ENCODE measurements at regions not wholly inside any gene's neighbourhood (a gene's known extent, or its start where the extent isn't known, plus 50 kb on each side); places are given as distances from the start of the nearest gene placed in this dataset.
"Not testable (repeated sequence)": the region's sequence is repeated elsewhere in the genome, so short reads cannot be mapped to it uniquely, and the experiment has no call there.

- no peak for FAIRE-seq
These were observed 51.9 kb upstream of the NMUR2 start for GRCh38 chr5:152456815-152457443.

GRCh38 chr5:152462021-152462721 is 57.1 kb upstream of the NMUR2 start:
- no peak for FAIRE-seq

- no peak for FAIRE-seq
These were observed 59.0 kb upstream of the NMUR2 start for GRCh38 chr5:152464048-152464447.

DNA sequence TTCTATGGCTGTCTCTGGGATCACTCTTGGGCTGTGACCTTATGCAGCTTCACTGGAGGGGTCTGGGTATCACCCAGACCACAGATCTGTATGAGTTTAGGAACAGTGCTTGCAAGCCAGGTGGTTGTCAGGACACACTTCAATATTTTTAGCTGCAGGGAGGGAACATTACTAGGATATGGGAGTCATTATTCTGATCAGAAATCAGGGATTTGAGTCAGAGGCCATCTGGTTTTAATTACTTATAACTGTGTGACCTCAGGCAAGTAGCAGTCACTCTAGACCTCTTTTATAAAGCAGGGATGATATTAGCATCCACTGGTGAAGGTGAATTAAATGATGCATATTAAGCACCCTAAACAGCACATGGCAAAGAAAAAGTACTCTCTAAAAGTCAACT is 60.1 kb upstream of the NMUR2 start:
- FAIRE-seq = no peak

DNA sequence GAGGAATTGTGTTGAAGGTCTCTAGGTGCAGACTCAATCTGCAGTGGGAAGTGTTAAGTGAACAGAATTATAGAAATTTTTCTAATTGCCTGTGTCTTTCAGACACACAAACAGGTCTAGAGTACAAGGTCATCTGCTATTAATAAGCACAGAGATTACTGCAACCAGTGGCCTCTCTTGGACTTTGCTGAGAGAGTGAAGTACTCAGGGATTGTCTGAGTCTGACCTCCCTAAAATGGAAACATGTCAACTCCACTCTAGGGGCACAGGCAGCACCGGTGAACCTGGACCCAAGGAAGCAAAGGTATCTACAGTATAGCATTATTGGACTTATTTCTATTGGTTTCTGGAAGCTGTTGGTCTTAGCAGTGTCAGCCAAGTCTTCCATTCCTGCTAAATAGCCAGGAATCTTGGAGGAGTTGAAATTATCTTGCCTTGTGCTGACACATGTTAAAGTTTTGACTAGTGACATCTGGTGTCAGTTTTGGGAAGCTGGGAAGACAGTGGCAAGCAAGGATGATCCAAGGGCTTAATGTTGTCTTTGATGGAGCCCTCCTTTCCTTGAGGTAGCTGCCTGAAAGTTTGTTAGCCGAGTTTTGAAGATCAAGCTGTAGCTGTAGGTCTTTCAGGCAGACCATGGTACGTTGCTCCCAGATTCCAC is 61.1 kb upstream of the NMUR2 start:
- FAIRE-seq = no peak

GRCh38 chr5:152470167-152470566 is 65.1 kb upstream of the NMUR2 start:
- FAIRE-seq = no peak

DNA sequence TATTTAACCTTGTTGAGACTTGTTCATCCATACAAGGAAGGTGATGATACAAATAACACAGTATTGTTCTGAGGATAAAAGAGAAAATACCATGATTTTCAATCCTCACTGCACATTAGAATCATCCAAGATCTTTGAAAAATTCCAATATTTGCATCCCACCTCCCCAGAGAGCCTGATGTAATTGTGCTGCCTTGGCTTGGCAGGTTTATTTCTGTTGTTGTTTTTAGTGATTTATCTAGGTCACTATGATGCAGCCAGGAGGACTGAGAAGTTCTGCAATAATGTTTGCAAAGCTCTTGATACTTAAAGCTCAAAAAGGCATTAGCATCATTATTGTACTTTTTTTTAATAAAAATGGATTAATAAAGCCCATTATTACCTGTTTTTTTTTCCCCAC is 67.0 kb upstream of the NMUR2 start:
- no peak for FAIRE-seq

- FAIRE-seq = no peak
These were observed 69.9 kb upstream of the NMUR2 start for GRCh38 chr5:152474961-152475360.

DNA sequence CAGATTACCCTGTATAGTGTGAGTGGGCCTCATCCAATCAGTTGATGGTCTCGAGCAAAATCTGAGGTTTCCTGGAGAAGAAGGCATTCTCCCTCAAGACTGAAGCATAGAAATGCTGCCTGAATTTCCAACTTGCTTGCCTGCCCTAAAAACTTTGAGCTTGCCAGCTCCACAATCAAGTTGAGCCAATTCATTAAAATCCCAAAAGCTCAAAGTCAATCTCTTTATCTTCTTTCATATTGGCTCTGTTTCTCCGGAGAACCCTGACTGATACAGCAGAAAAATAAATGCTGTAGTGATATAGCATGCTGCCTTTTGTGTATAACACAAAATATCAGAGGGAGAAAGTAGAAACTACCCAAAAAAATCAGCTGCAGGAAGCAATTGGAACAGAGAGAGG is 72.5 kb upstream of the NMUR2 start:
- FAIRE-seq = no peak

- not testable (repeated sequence) for FAIRE-seq
These were observed 74.8 kb upstream of the NMUR2 start for GRCh38 chr5:152479866-152480265.

DNA sequence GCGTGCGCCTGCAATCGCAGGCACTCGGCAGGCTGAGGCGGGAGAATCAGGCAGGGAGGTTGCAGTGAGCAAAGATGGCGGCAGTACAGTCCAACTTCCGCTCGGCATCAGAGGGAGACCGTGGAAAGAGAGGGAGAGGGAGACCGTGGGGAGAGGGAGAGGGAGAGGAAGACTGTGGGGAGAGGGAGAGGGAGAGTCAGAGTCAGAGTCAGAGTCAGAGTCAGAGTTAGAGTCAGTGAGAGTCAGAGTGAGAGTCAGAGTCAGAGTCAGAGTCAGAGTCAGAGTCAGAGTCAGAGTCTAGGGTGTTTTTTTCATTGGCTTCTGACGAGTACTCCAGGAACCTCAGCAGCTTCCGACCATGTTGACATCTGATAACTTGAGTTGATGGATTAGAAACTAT is 75.6 kb upstream of the NMUR2 start:
- FAIRE-seq = not testable (repeated sequence)

DNA sequence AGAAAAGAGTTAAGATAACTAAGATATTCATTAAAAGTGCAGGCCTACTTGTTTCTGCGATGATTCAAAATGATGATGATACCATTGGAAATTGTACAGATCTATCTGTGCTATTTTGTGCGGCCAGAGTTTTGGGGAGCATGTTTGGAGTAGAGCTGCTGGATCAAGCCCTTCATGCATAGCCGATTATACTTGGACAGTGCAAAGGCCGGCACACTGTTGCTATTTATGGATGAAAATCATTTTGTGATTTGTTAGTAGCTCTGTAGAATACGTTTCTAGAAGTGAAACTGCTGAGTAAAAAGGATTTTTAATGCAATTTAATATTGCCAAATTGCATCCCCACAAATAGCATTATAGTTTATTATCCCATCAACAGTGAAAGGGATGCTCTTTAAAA is 82.1 kb upstream of the NMUR2 start:
- no peak for FAIRE-seq

DNA sequence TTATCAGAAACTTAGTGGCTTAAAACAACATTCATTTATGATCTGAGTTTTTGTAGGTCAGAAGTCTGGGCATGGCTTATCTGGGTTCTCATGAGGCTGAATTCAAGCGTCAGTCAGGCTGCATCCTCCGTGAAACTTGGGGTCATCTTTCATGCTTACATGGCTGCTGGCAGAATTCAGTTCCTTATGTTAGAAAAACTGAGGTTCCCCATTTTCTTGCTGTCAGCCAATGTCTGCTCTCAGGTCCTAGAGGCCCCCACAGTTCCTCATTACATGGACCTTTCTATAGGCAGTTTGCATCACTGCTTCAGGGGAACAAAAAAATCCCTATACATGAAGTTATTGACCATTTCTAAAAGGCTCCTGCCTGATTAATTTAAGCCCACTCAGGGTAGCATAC is 83.8 kb upstream of the NMUR2 start:
- FAIRE-seq = no peak

DNA sequence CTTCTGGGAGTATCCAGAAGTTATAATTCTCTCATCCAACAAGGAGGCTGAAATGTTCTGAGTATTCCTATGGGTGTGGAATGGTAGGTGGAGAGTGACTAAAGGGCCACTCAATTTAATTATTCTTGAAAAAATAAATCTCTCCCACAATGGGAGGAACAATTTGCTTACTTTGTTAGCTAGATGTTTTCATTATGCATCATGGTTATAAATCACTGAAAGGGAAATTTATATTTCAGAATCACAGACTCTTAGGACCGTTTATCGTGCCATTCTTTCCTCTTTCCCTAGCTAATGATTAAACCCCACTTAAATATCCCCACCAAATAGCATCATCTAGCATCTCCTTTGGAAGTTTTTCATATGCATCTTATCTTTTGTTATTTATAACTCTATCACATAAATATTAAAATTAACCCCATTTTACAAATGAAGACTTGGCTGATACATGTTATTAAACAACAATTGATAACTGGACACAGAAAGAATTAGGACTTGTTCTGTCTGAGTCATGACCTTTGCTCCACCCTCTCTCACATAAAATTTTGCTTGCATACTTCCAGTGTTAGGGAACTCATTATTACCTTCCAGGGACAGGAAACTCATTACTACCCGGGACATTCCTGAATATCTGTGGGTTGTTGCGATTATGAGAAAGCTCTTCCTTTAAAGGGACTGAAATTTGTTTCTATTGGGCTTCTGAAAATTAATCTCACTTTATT is 94.9 kb upstream of the NMUR2 start:
- FAIRE-seq = no peak

DNA sequence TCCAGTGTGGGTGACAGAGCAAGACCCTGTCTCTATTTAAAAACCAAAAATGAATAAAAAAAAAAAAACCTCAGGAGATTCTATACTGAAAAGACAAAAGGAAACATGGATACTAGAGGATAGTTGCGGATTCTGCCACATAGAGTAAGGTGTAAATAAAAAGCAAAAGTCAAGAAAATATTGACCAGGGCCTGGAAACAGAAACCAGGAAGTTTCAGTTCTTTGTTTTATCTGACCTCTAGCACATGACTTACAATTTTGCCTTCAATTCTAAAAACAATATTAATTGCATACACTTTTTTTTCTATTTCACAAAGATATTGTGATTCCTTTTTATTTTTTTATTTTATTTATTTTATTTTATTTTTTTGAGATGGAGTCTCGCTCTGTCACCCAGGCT is 96.2 kb upstream of the NMUR2 start:
- no peak for FAIRE-seq

GRCh38 chr5:152503206-152503605 is 98.1 kb upstream of the NMUR2 start:
- FAIRE-seq = no peak

GRCh38 chr5:152505442-152506042 is 100.5 kb upstream of the NMUR2 start:
- no peak for FAIRE-seq

DNA sequence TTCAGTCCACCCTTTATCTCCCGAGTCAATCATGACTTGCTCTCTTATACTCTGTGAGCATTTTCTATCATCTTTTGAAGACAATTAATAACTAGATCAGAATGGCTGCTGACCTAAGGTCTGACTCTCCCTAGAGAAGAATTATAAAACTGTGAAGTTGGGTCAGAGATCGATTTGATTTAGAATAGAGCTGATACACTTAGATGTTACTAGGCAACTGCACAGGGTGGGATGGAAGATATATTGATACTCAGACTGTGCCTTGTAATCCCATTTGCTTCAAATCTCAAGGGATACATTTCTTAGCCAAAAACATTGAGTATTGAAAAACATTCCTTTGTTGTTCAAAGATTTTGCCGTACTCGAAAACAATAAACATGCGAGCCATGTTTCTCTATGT is 106.0 kb upstream of the NMUR2 start:
- FAIRE-seq = no peak

- FAIRE-seq = no peak
These were observed 106.6 kb upstream of the NMUR2 start for GRCh38 chr5:152511531-152512132.

DNA sequence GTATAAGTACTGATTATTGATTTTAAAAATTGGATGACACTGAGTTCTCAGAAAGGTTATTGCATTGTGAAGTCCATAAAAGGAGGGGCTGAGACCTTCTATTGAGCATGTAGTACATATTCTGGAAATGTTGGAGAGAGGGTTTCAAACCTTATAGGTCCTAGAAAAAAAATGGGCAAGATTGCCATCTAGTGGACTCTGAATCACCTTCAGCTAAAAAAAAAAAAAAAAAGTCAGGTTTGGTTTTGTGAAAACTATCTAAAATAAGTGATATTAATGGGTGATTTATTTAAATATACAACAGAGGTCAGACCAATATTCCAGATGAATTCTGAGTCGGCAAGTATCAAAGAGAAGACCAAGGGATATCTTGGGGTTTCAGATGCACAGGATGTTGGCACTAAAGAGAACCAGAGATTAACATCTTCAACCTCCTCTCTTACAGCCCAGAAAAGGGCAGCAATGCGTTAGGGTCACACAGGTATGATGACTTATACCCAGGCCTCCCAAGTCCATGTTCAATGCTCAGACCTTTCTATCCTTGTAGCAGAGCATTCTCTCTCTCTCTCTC is 109.8 kb upstream of the NMUR2 start:
- FAIRE-seq = peak; percentile 50

GRCh38 chr5:152523964-152524363 is 118.9 kb upstream of the NMUR2 start:
- FAIRE-seq = no peak

- FAIRE-seq = no peak
These were observed 122.4 kb upstream of the NMUR2 start for GRCh38 chr5:152527358-152528052.
